Cerebellar cortex (tissue), 1 donor: ENCODE measurements at regions not wholly inside any gene's neighbourhood (a gene's known extent, or its start where the extent isn't known, plus 50 kb on each side); places are given as distances from the start of the nearest gene placed in this dataset.
"Not testable (repeated sequence)": the region's sequence is repeated elsewhere in the genome, so short reads cannot be mapped to it uniquely, and the experiment has no call there.

Source experiments
- DNase-seq: peaks from one replicate; pipeline ENCODE4 v3.0.0-alpha.2; 2015; ENCODE audit warnings: low spot score

DNA sequence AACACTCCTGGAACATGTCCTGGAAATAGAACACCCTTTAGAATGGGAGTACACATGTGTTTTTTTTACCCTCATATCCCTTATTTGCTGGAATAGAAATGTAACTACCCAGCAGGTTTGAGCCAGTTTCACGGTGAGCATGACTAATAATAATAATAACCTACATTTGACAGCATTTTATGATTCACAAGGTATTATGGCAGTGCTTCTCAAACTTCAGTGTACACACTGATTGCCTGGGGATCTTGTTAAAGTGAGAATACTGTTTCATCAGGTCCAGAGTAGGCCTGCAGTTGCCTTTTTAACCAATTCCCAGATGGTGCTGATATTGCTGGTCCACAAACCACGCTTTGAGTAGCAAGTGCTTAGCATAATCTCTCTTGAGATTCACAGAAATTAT is 63.9 kb downstream of the NFKBIZ start:
- DNase-seq, result no peak

DNA sequence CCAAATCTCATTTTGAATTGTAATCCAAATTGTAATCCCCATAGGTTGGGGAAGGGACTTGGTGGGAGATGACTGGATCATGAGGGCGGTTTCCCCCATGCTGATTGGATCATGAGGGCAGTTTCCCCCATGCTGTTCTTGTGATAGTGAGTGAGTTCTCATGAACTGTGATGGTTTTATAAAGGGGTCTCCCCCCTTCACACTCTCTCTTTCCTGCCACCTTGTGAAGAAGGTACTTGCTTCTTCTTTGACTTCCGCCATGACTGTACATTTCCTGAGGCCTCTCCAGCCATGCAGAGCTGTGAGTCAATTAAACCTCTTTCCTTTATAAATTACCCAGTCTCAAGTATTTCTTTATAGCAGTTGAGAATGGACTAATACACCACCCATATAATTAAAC is 68.4 kb downstream of the NFKBIZ start:
- DNase-seq, result not testable (repeated sequence)

DNA sequence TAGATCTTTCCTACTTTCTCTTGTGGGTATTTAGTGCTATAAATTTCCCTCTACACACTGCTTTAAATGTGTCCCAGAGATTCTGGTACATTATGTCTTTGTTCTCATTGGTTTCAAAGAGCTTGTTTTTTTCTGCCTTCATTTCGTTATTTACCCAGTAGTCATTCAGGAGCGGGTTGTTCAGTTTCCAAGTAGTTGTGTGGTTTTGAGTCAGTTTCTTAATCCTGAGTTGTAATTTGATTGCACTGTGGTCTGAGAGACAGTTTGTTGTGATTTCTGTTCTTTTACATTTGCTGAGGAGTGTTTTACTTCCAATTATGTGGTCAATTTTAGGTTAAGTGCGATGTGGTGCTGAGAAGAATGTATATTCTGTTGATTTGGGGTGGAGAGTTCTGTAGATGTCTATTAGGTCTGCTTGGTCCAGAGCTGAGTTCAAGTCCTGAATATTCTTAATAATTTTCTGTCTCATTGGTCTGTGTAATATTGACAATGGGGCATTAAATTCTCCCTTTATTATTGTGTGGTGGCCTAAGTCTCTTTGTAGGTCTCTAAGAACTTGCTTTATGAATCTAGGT is 72.9 kb downstream of the NFKBIZ start:
- not testable (repeated sequence) for DNase-seq

DNA sequence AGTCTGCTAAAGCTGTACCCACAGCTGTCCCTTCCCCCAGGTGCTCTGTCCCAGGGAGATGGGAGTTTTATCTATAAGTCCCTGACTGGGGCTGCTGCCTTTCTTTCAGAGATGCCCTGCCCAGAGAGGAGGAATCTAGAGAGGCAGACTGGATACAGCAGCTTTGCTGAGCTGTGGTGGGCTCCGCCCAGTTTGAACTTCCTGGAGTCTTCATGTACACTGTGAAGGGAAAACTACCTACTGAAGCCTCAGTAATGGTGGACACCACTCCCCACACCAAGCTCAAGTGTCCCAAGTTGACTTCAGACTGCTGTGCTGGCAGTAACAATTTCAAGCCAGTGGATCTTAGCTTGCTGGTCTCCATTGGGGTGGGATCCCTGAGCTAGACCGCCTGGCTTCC is 75.3 kb downstream of the NFKBIZ start:
- not testable (repeated sequence) for DNase-seq

DNA sequence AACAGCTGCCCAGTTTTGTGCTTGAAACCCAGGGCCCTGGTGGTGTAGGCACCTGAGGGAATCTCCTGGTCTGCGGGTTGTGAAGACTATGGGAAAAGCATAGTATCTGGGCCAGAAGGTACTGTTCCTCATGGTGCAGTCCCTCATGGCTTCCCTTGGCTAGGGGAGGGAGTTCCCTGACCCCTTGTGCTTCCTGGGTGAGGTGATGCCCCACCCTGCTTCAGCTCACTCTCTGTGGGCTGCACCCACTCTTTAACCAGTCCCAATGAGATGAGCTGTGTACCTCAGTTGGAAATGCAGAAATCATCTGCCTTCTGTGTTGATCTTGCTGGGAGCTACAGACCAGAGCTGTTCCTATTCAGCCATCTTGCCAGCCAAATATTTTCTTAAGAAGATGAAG is 75.8 kb downstream of the NFKBIZ start:
- not testable (repeated sequence) for DNase-seq

DNA sequence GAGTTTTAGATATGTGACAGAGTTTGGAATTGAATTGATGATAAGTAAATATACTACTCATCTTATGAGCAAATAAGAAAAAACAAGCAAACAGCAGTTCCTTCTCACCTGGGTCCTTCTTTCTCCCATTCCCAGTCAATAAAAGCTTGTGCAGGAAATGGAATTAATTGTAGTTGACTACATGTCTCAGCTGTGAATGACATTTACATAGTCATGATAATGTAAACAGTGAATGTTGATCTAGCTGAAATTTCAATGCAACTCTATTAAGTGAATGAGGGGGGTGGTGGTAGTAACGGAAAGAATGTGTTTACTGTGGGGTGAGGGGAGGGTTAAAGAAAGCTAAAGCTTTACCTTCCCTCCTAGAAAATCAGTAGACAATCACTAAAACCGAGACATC is 76.2 kb downstream of the NFKBIZ start:
- DNase-seq, result no peak

DNA sequence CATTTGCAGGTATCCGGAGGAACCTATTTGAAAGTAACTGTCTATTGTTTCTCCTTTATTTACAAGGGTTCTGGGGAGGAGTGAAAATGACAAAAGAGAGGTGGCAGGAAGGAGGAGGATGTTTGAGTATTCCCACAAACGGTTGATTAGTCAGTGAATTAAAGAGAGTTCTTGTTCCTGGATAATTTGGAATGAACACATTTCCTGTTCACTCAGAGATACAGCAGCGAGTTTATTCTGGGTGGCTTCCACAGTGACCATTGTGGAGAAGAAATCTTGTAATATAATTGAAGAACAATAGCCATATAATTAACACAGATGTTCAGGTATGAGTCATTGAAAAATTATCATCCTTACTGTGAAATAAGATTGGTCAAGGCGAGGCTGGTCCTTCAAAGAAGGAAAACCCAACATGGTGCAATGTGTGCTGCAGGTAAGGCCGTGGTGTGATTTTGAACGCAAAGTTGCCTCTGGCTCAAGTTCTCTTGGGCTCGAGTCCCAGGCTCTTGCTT is 77.3 kb downstream of the NFKBIZ start:
- DNase-seq, result no peak

DNA sequence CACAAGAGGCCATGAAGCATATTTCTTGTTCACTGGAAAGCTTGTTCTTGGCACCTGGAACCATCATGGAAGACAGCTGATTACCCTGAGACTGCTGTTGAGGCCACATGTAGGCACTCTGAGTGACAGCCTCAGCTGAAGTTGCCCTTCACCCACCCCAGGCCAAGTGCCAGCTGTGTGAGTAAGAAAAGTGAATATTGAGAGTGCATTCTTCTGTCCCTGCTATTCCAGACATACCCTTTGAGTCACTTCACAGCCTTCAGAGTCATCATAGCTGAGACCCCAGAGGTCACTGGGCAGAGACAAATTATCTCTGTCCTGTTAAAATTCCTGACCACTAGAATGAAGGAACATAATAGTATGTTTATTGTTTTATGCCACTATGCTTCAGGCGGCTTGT is 79.6 kb downstream of the NFKBIZ start:
- no peak for DNase-seq

DNA sequence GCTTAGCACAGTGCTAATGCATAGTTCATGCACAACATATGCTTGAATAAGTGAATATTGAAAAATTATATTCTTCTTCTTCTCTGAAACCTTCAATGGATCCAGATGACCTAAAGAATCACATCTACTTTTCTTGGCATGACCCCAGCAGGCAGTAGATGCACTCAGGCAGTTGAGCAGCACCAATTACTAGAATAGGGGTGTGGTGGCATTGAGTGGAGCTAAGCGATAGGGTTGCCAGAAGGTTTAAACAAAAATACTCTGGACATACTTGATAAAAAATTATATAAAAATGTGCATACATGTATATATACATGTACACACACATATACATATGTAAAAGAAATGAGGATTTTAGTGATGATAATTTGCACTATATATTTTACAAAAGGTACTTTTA is 81.8 kb downstream of the NFKBIZ start:
- no peak for DNase-seq

DNA sequence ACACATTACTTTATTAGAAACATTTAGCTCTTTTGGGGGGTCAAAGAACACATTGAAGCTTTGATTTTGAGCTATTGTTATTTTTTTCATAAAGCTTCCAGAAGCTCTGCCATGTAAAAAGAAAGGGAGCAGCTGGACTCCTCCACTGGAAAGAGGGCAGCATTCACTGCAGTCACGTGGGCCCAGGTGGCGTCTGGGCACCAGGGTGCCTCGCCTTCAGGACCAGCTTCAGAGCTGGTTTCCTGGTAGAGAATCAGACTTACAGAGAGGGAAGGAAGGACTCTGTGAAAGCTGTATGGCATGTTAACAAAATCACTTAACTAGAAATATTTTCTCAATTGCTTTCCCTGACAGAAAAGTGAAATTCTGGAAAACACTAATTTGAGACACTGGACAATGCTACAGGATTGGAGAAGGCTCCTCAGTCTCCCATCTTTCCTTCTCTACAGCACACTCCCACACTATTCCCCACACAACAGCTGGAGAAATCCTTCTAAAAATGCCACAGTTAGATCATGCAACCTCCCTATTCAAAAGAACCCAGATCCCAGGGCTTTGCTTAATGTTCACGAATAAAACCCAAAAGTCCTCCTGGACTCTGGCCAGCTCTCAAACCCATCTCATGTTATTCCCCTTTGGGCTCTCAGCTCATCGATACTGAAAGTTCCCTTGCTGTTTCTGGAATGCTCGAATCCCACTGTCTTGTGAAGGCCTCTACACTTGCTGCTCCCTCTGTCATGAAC is 83.2 kb downstream of the NFKBIZ start:
- no peak for DNase-seq

DNA sequence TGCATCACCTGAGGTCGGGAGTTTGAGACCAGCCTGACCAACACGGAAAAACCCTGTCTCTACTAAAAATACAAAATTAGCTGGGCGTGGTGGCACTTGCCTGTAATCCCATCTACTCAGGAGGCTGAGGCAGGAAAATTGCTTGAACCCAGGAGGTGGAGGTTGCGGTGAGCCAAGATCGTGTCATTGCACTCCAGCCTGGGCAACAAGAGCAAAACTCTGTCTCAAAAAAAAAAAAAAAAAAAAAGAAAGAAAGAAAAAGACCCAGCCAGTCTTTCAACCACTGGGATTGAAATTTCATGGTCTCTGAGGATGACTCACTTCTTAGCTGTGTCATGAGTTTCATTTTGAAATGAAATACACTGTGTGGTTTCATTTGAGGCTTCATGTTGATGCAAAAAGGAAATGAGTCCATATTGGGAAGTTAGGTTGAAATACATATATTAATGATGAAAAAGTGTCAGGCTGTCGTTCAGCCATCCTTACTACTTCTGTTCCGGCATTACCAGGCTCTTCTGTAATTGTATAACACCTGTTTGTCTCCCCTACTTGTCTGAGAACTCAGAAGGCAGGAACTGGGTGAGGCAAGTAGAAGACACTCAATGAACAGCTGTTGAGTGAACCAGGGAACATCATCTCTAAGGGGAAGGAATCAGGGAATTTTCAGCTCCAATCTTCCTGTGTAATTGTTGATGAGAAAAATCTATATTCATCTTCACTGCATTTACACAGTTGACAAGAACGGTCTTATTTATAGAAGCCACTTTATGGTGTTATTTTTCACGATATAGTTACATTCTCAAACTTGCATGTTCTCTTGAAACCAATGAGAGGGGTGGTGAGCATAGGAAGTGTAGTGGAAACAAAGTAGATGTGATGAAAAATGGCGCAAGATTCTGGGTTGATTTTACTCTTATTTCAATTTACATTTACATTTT is 87.4 kb downstream of the NFKBIZ start:
- no peak for DNase-seq

DNA sequence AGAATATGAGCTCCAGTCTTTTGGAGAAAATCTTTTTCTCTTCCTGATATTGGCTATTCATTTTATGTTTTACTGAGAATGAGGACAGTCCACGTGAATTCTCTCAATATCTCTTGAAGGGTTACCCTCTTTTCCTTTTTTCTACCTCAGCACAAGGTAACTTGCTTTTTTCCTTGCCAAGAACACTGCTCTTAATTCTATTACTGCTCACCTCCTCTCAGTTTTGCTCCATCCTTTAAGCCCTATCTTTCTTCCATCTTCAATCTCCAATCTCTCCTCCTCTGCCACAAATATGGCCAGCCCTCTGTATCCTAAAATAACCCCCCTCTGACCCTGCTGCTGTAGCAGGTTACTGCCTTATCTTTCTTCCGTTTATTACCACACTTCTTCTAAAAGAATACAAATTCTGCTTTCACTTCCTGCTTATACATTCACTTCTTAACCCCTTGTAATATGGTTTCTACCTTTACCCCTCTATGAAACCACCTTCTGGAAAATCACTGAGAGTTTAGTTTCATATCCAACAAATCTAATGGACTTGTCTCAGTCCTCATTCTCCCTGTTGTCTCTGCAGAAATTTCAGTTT is 89.0 kb downstream of the NFKBIZ start:
- no peak for DNase-seq

DNA sequence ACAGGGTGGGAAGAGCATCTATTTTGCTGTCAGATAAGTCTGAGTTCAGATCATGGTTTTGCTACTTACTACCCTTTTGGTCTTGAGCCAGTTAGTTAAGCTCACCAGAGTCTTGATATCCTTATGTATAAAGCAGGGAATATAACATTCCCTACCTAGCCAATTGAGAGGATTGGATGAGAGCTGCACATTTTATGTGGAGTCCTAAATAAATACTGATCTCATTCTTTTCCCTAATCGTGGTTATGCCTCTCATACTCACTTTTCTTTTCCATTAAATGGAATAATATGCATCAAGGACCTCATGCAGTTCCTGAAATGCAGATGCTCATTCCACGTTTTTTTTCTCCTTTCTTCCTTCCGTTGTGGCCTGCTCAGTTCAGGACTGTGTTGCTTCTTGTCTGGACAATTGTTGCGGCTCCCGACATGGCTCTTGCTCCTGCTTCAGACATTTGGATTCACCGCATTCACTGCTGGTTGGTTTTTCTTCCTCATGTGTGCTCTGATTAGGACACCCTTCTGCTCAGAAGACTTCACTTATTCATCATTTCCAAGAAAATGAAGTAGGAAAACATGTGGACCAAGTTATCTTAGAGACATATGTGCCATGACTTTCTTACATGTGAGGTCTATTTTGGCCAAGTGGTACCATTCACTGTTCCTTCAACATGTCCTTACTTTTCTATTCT is 90.2 kb downstream of the NFKBIZ start:
- no peak for DNase-seq

DNA sequence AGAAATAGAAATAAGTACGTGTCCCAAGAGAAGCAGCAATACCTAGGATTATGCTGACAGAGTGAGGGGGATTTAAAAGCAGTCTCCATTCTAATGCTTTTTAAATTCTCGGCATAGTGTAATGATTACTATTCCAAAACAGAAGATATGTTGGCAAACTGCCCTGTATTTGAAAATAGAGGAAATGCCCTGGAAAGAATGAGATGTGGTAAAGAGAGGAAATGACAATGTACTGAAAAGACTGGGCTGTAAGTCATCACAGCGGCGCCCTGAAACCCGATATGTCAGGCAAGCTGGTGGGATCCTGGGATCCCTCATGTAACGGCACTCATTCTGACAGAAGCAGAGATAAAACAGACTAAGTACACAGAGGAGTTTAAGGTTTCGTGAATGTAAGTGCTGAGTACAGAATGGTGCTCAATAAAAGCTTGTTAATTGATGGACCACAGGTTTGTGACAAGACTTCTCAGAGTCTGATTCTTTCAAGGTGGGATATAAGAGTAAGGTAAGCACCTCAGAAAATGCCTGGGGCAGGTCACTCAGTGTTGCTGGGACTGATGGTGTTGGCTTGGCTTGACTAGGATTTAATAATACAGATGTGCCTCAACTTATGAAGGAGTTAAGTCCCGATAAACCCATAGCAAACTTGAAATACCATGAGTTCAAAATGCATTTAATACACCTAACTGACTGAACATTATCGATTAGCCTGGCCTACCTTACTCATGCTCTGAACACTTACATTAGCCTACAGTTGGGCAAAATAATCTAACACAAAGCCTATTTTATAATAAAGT is 91.4 kb downstream of the NFKBIZ start:
- DNase-seq, result no peak

DNA sequence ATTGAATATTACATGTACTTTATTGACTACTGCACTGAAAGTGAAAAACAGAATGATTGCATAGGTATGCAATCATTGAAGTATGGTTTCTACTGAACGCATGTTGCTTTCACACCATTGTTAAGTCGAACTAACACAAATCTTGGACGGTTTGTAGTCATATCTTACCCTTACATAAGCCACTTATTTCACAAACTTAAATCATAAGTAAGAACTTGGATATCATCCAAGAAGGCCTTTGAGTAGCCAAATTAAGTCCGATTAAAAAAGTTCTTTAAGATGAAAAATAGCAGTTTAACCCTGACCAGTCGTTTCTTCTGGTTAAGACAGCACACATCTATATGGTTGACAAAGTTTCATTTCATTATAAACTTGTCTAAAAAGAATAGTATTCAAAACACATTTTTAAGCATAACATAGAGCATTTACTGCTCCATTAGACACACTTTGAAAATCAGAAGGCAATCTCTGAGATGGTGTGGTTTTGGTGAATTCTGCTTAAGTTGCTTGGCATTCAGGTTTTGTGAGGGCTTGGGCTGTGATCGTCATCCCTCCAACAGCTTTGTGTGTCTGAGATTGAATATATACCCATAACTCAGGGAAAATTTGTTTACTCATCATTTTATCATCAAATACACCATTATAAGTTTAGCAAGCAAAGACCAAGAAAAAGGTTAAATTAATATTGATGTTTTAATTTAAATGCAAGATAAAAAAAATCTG is 92.2 kb downstream of the NFKBIZ start:
- DNase-seq, result no peak

DNA sequence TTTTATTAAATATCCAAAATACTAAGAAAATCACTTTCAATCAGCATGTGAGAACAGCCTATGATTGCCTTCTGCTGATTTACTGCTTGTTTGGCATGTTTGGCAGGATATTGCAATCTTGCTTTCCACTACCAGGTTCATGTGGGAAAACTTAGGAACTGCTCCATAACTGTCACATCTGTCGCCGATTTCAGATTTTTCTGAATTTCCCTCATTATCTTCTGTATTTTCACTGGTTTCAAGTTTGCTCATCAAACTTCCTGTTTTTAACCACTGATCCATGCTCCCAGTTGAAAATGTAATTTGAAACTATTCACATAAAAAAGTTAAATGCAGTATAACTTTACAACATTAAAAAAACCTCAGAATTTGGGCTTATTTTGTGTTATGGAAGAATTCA is 93.0 kb downstream of the NFKBIZ start:
- DNase-seq, result no peak

DNA sequence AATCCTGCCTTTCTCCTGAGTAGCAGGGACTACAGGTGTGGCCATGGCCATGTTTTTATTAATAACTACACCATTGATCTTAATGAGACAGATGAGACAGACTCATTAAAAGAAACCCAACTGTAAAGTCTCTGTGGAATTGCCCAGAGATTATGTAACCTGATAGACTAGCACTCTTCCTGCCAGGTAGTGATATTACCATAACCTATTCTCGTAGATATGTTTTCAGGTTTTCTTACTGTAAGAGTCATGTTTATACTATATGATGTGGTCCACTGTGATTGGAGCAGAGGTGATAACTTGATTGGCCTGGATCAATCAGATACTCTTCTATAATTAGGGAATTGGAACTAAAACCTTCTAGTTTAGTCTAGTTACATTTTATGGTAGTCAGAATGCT is 93.7 kb downstream of the NFKBIZ start:
- DNase-seq, result no peak

DNA sequence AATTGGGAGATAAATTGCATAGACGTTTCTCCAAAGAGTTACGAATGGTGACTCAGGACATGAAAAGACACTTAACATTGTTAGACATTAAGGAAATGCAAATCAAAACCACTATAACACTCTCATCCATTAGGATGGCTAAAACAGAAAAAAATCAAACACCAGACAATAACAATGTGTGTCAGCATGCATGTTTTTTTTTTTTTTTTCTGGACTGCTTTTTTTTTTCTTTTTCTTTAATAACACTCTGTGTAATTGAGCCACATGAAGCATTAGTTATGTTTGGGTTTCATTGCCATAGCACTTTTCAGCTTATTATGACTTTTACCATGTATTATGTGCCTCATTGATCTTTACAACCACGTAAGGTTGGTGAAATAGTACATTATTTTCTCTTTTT is 95.0 kb downstream of the NFKBIZ start:
- no peak for DNase-seq

DNA sequence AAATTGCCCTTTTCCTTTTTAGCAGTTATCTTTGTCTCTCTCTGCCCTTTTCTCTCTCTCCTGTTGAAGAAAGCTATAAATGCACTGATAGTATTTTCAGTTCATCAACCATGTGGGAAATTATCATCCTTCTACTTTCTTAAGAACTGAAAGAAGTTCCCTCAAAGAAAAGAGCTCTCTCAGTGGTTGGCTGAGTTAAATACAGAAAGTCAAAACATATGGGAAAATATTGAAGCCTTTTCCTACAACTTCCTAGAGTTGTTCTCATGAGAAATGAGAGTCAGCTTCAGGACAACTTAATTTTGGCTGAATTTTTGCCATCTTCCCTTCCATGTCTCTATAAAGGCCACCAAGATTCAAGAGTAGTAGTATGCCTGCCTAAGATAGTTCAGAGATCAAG is 96.7 kb downstream of the NFKBIZ start:
- DNase-seq, result no peak

DNA sequence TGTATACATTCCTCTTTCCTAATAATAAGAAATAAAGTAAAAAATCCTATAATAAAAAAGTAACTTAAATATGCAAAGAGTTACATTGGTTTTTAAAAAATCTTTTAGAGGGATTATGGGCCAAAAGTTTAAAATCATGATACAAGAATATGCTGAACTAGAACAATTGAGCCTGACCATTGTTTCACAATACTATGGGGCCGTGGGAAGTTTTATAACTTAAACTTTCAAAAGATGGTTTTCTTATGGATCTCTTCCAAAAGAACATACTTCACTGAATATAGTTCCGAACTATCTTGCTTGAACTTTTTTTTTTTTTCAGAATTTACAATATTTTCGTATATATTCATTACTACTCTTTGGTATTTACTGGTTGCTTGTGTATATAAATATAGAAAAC is 97.6 kb downstream of the NFKBIZ start:
- no peak for DNase-seq
